MG63 (cell line): ENCODE measurements at regions not wholly inside any gene's neighbourhood (a gene's known extent, or its start where the extent isn't known, plus 50 kb on each side); places are given as distances from the start of the nearest gene placed in this dataset.
"Not testable (repeated sequence)": the region's sequence is repeated elsewhere in the genome, so short reads cannot be mapped to it uniquely, and the experiment has no call there.

Experiments used
- DNase-seq: peaks from one replicate; pipeline ENCODE4 v3.0.0-alpha.2; 2020
- H3K27me3 ChIP-seq: fragments of 250-450 bp; sonication (Bioruptor Pico); 2 replicates; pipeline ENCODE4 v1.5.1; 2020; ENCODE audit warnings: mild to moderate bottlenecking, moderate library complexity
- H3K36me3 ChIP-seq: fragments of 250-450 bp; sonication (Bioruptor Pico); 2 replicates; pipeline ENCODE4 v1.5.1; 2020; ENCODE audit warnings: mild to moderate bottlenecking, moderate library complexity
- H3K4me3 ChIP-seq: fragments of 250-450 bp; sonication (Bioruptor Pico); 2 replicates; pipeline ENCODE4 v1.5.1; 2020; ENCODE audit warnings: mild to moderate bottlenecking, moderate library complexity
- H3K9me3 ChIP-seq: fragments of 250-450 bp; sonication (Bioruptor Pico); 2 replicates; pipeline ENCODE4 v1.5.1; 2020; ENCODE audit warnings: mild to moderate bottlenecking, moderate library complexity

GRCh38 chr11:69948256-69949141 lies 129.3 kb upstream of the FGF3 start:
- DNase-seq, result peak; percentile 21
- Histone ChIP-seq H3K27me3 (no peaks in the 10 kb centered on the region), H3K9me3 (peaks cover 4% of the 10 kb centered on the region), H3K4me3 (no peak overlapping the region), H3K36me3 (no peaks in the 10 kb centered on the region)

DNA sequence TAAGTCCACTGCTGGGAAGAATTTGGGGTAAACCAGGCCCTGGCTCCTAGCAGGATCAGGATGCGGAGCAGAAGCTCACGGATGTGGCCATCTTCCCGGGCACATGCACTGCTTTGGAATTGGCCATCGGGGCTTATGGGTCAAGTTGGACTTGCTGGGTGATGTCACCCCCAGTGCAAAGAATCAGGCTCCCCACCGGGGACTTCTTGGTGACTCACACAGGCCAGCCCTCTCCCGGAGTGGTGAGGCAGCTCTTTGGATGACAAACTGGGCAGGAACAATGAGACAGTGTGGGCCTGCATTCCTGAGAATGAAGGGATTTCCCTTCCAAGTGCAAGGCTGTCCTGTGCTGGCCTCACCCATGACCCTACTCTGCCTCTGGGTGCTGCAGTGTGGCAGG lies 128.8 kb upstream of the ANO1 start:
- Histone ChIP-seq H3K4me3 (no peak overlapping the region), H3K27me3 (no peaks in the 10 kb centered on the region), H3K9me3 (peaks cover 4% of the 10 kb centered on the region), H3K36me3 (no peaks in the 10 kb centered on the region)
- DNase-seq, result peak; percentile 94

- H3K4me3 ChIP-seq, result no peak overlapping the region
- H3K27me3 ChIP-seq, result no peaks in the 10 kb centered on the region
- H3K9me3 ChIP-seq, result peaks cover 4% of the 10 kb centered on the region
- H3K36me3 ChIP-seq, result no peaks in the 10 kb centered on the region
- no peak for DNase-seq
These were observed 128.0 kb upstream of the ANO1 start for GRCh38 chr11:69950120-69950519.

DNA sequence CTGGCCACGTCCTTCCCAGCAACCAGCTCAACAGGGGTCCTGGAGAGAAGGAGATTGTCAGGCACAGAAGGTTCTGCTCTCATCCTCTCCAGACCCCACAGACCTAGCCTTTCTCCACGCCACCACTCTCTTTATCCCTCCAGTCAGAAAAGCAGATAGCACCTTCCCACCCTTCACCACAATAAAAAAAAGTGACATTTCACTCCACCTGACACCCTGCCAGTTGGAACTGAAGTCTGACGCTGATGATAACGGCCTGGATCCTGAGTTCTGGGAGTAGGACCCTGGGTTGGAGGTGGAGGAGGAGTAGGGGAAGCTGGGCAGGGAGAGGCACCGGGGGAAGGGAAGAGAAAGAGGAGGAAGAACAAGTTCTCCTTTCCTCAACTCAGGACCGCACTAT lies 127.5 kb upstream of the ANO1 start:
- H3K9me3 ChIP-seq, result peaks cover 4% of the 10 kb centered on the region
- DNase-seq, result no peak
- H3K27me3 ChIP-seq, result no peaks in the 10 kb centered on the region
- H3K36me3 ChIP-seq, result no peaks in the 10 kb centered on the region
- H3K4me3 ChIP-seq, result no peak overlapping the region

GRCh38 chr11:69951821-69952220 lies 126.3 kb upstream of the ANO1 start:
- H3K9me3 ChIP-seq, result peaks cover 4% of the 10 kb centered on the region
- DNase-seq, result no peak
- no peaks in the 10 kb centered on the region for H3K36me3 ChIP-seq
- H3K4me3 ChIP-seq, result no peak overlapping the region
- H3K27me3 ChIP-seq, result no peaks in the 10 kb centered on the region

DNA sequence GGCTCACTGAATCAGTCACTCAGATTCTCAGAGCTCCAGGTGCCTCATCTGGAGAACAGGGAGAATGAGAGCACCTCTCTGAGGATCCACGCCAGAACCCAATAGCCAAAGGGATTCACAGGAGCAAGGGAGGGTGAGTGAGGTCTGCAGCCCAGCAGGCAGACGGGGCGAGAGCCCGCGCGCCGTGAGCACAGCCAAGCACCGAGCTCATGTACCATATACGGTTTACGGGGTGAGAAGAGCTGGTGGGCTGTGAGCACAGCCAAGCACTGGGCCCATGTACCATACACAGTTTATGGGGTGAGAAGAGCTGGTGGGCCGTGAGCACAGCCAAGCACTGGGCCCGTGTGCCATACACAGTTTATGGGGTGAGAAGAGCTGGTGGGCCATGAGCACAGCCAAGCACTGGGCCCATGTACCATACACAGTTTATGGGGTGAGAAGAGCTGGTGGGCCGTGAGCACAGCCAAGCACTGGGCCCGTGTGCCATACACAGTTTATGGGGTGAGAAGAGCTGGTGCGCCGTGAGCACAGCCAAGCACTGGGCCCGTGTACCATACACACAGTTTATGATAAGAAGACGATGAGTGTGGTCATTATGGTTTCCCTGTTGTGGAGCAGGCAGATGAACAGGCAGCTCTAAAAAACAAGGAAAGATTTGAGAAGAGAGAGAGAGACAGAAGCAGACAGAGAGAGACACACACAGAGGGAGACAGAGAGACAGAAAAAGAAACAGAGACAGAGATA lies 125.7 kb upstream of the ANO1 start:
- not testable (repeated sequence) for H3K4me3 ChIP-seq, H3K27me3 ChIP-seq, DNase-seq, H3K36me3 ChIP-seq, H3K9me3 ChIP-seq

- no peaks in the 10 kb centered on the region for H3K36me3 ChIP-seq
- peaks cover 4% of the 10 kb centered on the region for H3K9me3 ChIP-seq
- DNase-seq, result no peak
- no peak overlapping the region for H3K4me3 ChIP-seq
- H3K27me3 ChIP-seq, result no peaks in the 10 kb centered on the region
These were observed 124.8 kb upstream of the ANO1 start for GRCh38 chr11:69953356-69953755.

DNA sequence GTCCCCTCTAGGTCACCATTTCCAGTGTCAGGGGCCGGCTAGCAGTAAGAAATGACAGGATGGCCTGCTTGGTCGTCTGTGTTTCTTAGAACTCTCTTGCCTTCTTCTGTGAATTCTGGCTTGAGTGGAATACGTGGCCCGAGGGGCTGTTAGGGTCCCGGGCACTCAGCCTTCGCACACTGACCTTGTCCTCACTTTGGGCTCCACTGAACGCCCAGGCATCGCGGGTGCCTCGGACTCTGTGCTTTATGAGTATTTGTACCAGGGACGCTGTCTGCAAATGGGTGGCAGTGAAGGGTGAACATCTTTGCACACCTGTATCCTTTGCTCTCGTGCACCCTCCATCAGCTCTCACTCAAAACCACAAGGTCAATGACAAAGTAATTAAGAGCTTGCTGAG lies 123.4 kb upstream of the ANO1 start:
- DNase-seq, result no peak

GRCh38 chr11:69956669-69957190 lies 121.4 kb upstream of the ANO1 start:
- Histone ChIP-seq H3K4me3 (no peak overlapping the region), H3K36me3 (no peaks in the 10 kb centered on the region)
- no peak for DNase-seq

More for the DNA sequence above, 123.4 kb upstream of the ANO1 start:
- Histone ChIP-seq H3K9me3 (peaks cover 4% of the 10 kb centered on the region), H3K36me3 (no peaks in the 10 kb centered on the region), H3K27me3 (no peaks in the 10 kb centered on the region), H3K4me3 (no peak overlapping the region)

GRCh38 chr11:69957849-69958248 lies 120.3 kb upstream of the ANO1 start:
- no peak for DNase-seq
- no peaks in the 10 kb centered on the region for H3K9me3 ChIP-seq
- no peak overlapping the region for H3K4me3 ChIP-seq
- no peaks in the 10 kb centered on the region for H3K27me3 ChIP-seq
- no peaks in the 10 kb centered on the region for H3K36me3 ChIP-seq

More at GRCh38 chr11:69956669-69957190, 121.4 kb upstream of the ANO1 start:
- H3K9me3 ChIP-seq, result no peaks in the 10 kb centered on the region
- H3K27me3 ChIP-seq, result no peaks in the 10 kb centered on the region

DNA sequence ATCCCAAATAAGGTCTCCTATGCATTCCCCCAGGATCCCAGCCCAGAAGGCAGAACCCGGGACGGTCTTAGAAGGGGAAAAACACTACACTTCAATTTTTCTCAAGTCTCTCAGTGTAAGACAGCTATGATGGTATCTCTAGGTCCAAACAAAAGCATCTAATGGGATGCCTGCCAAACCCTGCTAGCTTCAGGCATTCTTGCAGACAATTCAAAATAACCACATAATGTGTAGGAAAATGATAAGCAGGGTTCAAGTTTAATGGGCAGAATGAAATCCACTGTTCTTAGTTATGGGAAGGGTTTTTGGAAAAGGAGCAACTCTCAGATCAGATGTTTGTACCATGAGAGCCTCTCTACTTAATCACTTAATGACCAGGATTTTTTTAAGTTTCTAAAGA lies 119.8 kb upstream of the ANO1 start:
- H3K4me3 ChIP-seq, result no peak overlapping the region

DNA sequence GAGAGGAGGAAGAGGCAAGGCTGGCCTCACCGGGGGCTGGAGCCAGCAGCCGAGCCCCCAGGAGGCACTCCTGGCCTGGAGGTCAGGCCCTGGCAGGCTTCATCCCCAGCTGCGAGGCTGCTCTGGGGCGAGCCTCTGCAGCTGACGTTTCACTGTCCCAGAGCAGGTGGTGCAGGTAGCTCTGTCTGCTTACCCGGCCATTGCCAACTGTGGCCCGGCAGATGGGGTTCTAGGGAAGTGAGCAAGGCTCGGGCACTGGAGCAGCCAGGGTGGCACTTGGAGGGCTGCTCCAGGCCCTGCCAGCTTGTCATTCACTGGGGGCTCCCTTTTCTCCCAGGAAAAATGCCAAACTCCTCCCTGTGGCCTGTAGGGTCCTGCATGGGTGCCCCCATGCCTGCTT lies 118.7 kb upstream of the ANO1 start:
- Histone ChIP-seq H3K9me3 (no peaks in the 10 kb centered on the region), H3K36me3 (no peaks in the 10 kb centered on the region), H3K4me3 (no peak overlapping the region), H3K27me3 (no peaks in the 10 kb centered on the region)
- DNase-seq, result no peak

More for the DNA sequence above, 119.8 kb upstream of the ANO1 start:
- H3K36me3 ChIP-seq, result no peaks in the 10 kb centered on the region
- DNase-seq, result peak; percentile 22
- H3K27me3 ChIP-seq, result no peaks in the 10 kb centered on the region
- no peaks in the 10 kb centered on the region for H3K9me3 ChIP-seq

- Histone ChIP-seq H3K9me3 (no peaks in the 10 kb centered on the region), H3K27me3 (no peaks in the 10 kb centered on the region), H3K36me3 (no peaks in the 10 kb centered on the region), H3K4me3 (no peak overlapping the region)
- no peak for DNase-seq
These were observed 116.4 kb upstream of the ANO1 start for GRCh38 chr11:69961738-69962137.

GRCh38 chr11:69962152-69962551 lies 116.0 kb upstream of the ANO1 start:
- Histone ChIP-seq H3K4me3 (no peak overlapping the region), H3K9me3 (no peaks in the 10 kb centered on the region), H3K27me3 (no peaks in the 10 kb centered on the region), H3K36me3 (no peaks in the 10 kb centered on the region)
- DNase-seq, result peak; percentile 50

- Histone ChIP-seq H3K9me3 (no peaks in the 10 kb centered on the region), H3K4me3 (no peak overlapping the region), H3K36me3 (no peaks in the 10 kb centered on the region), H3K27me3 (no peaks in the 10 kb centered on the region)
- DNase-seq, result no peak
These were observed 114.4 kb upstream of the ANO1 start for GRCh38 chr11:69963533-69964246.

GRCh38 chr11:69964247-69964643 lies 113.9 kb upstream of the ANO1 start:
- Histone ChIP-seq H3K27me3 (no peaks in the 10 kb centered on the region), H3K4me3 (no peak overlapping the region), H3K9me3 (no peaks in the 10 kb centered on the region), H3K36me3 (no peaks in the 10 kb centered on the region)
- no peak for DNase-seq
